ENCODE measurements at regions not wholly inside any gene's neighbourhood (a gene's known extent, or its start where the extent isn't known, plus 50 kb on each side); places are given as distances from the start of the nearest gene placed in this dataset.

DNA sequence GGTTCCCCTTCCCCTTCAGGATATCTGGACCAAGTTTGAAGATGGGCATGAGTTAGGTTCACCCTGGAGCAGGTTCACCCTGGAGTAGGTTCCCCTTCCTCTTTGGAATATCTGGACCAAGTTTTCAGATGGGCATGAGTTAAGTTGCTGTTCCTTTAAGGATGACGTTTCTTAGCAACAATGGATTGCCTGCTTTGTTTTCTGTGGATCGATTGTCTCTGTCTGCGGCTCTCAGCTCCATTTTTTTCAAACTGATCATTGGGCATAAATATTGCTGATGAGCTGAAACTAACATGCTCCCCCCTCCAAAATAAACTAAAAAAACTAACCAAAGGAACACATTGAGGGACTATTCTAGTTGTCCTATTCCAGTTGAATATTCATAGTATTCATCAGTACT, 149.5 kb downstream of the SPP2 start:
- H3K4me1 Mint-ChIP-seq (ENCODE audit: low read depth): peaks cover 7% of the 10 kb centered on the region
- H3K27me3 Mint-ChIP-seq: peaks cover 8% of the 10 kb centered on the region
- H3K9me3 Mint-ChIP-seq (ENCODE audit: low read depth): no peaks in the 10 kb centered on the region
- no peaks in the 10 kb centered on the region for H3K36me3 Mint-ChIP-seq (ENCODE audit: insufficient read depth)
- no peak overlapping the region for H3K27ac Mint-ChIP-seq
- DNase-seq (ENCODE audit: low spot score, unreplicated experiment): no peak
- H3K4me3 Mint-ChIP-seq (ENCODE audit: low read depth): no peak overlapping the region
- TF ChIP-seq, protein P1, sequence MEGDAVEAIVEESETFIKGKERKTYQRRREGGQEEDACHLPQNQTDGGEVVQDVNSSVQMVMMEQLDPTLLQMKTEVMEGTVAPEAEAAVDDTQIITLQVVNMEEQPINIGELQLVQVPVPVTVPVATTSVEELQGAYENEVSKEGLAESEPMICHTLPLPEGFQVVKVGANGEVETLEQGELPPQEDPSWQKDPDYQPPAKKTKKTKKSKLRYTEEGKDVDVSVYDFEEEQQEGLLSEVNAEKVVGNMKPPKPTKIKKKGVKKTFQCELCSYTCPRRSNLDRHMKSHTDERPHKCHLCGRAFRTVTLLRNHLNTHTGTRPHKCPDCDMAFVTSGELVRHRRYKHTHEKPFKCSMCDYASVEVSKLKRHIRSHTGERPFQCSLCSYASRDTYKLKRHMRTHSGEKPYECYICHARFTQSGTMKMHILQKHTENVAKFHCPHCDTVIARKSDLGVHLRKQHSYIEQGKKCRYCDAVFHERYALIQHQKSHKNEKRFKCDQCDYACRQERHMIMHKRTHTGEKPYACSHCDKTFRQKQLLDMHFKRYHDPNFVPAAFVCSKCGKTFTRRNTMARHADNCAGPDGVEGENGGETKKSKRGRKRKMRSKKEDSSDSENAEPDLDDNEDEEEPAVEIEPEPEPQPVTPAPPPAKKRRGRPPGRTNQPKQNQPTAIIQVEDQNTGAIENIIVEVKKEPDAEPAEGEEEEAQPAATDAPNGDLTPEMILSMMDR (IDR thresholded peaks at IDR 0.05; ENCODE audit: unreplicated experiment): no peak

DNA sequence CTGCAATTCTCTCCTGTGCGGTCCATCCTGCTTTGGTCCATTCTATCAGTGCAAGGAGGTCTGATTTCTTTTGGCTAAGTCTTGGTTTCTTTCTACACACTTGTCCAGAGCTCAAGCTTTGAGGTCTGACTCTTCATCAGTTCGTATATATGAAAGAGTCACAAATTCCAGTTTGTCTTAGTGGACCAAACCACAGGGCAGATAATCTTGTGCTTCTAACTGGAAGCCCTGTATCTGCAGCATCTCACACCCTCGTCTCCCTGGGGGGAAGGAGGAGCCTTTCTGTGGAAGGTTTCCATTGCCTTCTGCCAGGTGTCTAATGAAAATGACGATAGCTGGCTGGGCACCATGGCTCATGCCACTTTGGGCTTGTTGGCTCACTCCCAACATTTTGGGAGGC, 148.5 kb downstream of the SPP2 start:
- H3K27me3 Mint-ChIP-seq: peaks cover 8% of the 10 kb centered on the region
- H3K36me3 Mint-ChIP-seq (ENCODE audit: insufficient read depth): no peaks in the 10 kb centered on the region
- H3K9me3 Mint-ChIP-seq (ENCODE audit: low read depth): no peaks in the 10 kb centered on the region
- peaks cover 7% of the 10 kb centered on the region for H3K4me1 Mint-ChIP-seq (ENCODE audit: low read depth)
- TF ChIP-seq, protein P1 (IDR thresholded peaks at IDR 0.05; ENCODE audit: unreplicated experiment): no peak
- no peak overlapping the region for H3K4me3 Mint-ChIP-seq (ENCODE audit: low read depth)
- H3K27ac Mint-ChIP-seq: no peak overlapping the region
- no peak for DNase-seq (ENCODE audit: low spot score, unreplicated experiment)

DNA sequence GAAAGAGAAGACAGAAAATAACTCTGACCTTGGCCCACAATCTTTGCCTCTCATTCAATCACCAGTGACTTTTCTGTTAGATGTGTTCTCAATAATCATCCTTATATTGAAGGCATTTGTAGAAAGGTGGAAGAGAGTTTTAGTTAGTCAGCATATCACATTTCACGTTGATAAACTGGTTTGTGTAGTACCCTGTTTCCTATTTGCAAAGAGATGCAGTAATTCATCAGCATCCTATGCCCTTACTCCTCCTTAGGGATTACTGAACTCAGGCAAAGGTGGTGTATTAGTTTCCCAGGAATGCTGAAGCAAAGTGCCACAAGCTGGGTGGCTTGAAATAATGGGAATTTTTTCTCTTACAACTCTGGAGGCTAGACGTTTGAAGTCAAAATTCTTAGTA, 145.0 kb downstream of the SPP2 start:
- Mint-ChIP-seq H3K36me3 (ENCODE audit: insufficient read depth) (no peaks in the 10 kb centered on the region), H3K27ac (no peak overlapping the region), H3K27me3 (peaks cover 8% of the 10 kb centered on the region), H3K4me1 (ENCODE audit: low read depth) (peaks cover 5% of the 10 kb centered on the region), H3K9me3 (ENCODE audit: low read depth) (no peaks in the 10 kb centered on the region), H3K4me3 (ENCODE audit: low read depth) (no peak overlapping the region)
- DNase-seq (ENCODE audit: low spot score, unreplicated experiment): no peak
- TF ChIP-seq, protein P1 (IDR thresholded peaks at IDR 0.05; ENCODE audit: unreplicated experiment): no peak

DNA sequence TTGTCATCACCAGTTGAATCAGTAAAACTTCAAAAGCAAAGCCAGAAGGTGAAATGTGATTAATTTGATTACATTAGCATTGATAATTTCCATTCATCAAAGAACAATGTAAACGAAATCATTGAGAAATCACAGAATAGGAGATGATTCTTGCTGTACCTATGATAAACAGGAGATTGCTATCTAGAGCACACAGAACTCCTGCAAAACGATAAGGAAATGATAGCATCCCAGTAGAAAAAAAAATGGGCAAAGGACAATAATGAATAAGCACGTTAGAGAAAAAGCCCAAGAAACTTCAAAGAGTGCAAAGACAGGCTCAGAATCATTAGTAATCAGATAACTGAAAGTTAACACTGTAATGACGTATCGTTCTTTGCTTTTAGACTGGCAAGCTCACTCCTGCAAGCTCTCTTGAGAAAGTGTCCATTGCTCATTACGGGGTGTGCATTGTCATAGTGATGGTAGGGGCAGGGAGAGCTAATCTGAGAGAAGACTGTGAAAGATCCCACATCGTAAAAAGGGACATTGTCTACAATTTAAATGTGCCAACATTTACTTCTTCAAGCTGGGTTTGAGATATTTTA, 143.6 kb downstream of the SPP2 start:
- Mint-ChIP-seq H3K4me3 (ENCODE audit: low read depth) (no peak overlapping the region), H3K4me1 (ENCODE audit: low read depth) (no peaks in the 10 kb centered on the region), H3K36me3 (ENCODE audit: insufficient read depth) (no peaks in the 10 kb centered on the region), H3K9me3 (ENCODE audit: low read depth) (no peaks in the 10 kb centered on the region), H3K27ac (no peak overlapping the region), H3K27me3 (peaks cover 9% of the 10 kb centered on the region)
- DNase-seq (ENCODE audit: low spot score, unreplicated experiment): no peak
- TF ChIP-seq, protein P1 (IDR thresholded peaks at IDR 0.05; ENCODE audit: unreplicated experiment): no peak

DNA sequence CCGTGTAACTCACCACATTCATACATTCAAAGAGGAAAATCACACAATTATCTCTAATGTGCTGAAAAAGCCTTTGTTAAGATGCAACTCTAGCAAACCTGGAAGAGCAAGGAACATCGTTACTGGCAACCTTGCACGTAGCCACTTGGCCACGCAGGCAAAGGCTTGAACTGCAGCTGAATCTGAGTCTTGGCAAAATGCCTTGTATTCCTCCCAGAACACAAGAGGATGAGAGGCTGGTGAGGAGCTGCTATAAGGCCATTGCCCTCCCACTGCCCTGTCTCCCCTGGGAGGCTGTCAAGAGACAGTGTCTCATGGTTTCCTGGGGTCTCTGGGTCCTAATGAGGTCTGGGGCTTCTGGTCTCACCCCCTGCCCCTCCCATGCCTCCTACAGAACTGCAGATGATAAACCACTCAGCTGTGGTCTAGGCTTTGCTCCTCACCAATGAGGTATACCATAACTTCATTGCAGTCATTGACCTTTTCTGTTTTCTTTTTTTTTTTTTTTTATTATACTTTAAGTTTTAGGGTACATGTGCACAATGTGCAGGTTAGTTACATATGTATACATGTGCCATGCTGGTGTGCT, 141.4 kb downstream of the SPP2 start:
- TF ChIP-seq, protein P1 (IDR thresholded peaks at IDR 0.05; ENCODE audit: unreplicated experiment): no peak
- no peak for DNase-seq (ENCODE audit: low spot score, unreplicated experiment)
- no peaks in the 10 kb centered on the region for H3K4me1 Mint-ChIP-seq (ENCODE audit: low read depth)
- peaks cover 6% of the 10 kb centered on the region for H3K27me3 Mint-ChIP-seq
- H3K9me3 Mint-ChIP-seq (ENCODE audit: low read depth): peaks cover under 1% of the 10 kb centered on the region
- H3K4me3 Mint-ChIP-seq (ENCODE audit: low read depth): no peak overlapping the region
- H3K36me3 Mint-ChIP-seq (ENCODE audit: insufficient read depth): no peaks in the 10 kb centered on the region
- H3K27ac Mint-ChIP-seq: no peak overlapping the region

All from progenitor cell of endocrine pancreas (in vitro differentiated cells).